Endodermal cell (in vitro differentiated cells): ENCODE measurements at regions not wholly inside any gene's neighbourhood (a gene's known extent, or its start where the extent isn't known, plus 50 kb on each side); places are given as distances from the start of the nearest gene placed in this dataset.

ENCODE experiments used
- DNase-seq: peaks from one replicate; pipeline ENCODE4 v3.0.0-alpha.2; 2017
- H3K27ac ChIP-seq: 2 replicates; pipeline ENCODE4 v1.5.1; 2013; ENCODE audit warnings: mild to moderate bottlenecking, low read depth, low read length, moderate library complexity
- H3K27me3 ChIP-seq: 2 replicates; pipeline ENCODE4 v1.6.1; 2013; ENCODE audit warnings: mild to moderate bottlenecking, low read length, moderate library complexity; ENCODE audit not compliant: insufficient read depth, control insufficient read depth, poor library complexity, severe bottlenecking
- H3K36me3 ChIP-seq: 2 replicates; pipeline ENCODE4 v1.7.0; 2013; ENCODE audit warnings: mild to moderate bottlenecking, low read length, moderate library complexity; ENCODE audit not compliant: control insufficient read depth, insufficient read depth
- H3K4me1 ChIP-seq: one replicate; pipeline ENCODE4 v1.7.0; 2013; ENCODE audit warnings: low read length; ENCODE audit not compliant: control insufficient read depth, insufficient read depth
- H3K4me3 ChIP-seq: 2 replicates; pipeline ENCODE4 v1.5.1; 2013; ENCODE audit warnings: mild to moderate bottlenecking, low read length, moderate library complexity
- H3K9ac ChIP-seq: 2 replicates; pipeline ENCODE4 v1.6.1; 2013; ENCODE audit warnings: mild to moderate bottlenecking, low read length, moderate library complexity; ENCODE audit not compliant: poor library complexity, severe bottlenecking; ENCODE audit errors: extremely low read depth
- H3K9me3 ChIP-seq: 2 replicates; pipeline ENCODE4 v1.6.1; 2013; ENCODE audit warnings: mild to moderate bottlenecking, low read length, moderate library complexity; ENCODE audit not compliant: control insufficient read depth
- H3K27ac Mint-ChIP-seq: 2 replicates; pipeline ENCODE4 v1.8.0; 2020; ENCODE audit warnings: mixed read lengths
- H3K27me3 Mint-ChIP-seq: 2 replicates; pipeline ENCODE4 v1.8.0; 2021; ENCODE audit warnings: mild to moderate bottlenecking, mixed read lengths; ENCODE audit not compliant: insufficient read depth
- H3K36me3 Mint-ChIP-seq: 2 replicates; pipeline ENCODE4 v1.8.0; 2020; ENCODE audit warnings: low read depth, mixed read lengths
- H3K4me1 Mint-ChIP-seq: 2 replicates; pipeline ENCODE4 v1.8.0; 2020; ENCODE audit warnings: mixed read lengths
- H3K4me3 Mint-ChIP-seq: 2 replicates; pipeline ENCODE4 v1.8.0; 2020; ENCODE audit warnings: mild to moderate bottlenecking, moderate library complexity, mixed read lengths
- H3K9me3 Mint-ChIP-seq: 2 replicates; pipeline ENCODE4 v1.8.0; 2020; ENCODE audit warnings: mild to moderate bottlenecking, mixed read lengths
- CTCF ChIP-seq: fragments of 200-600 bp; sonication (generic); conservative IDR thresholded peaks from 2 replicates; pipeline ENCODE4 v1.5.0; 2021; ENCODE audit warnings: antibody characterized with exemption, mild to moderate bottlenecking
- WGBS, 2 experiments: methylation state at CpG; one replicate each; pipeline versions ENCODE4 v1.1.5 to v1.1.7; 2013; ENCODE audit warnings: missing lambda C conversion rate in 2 of 2, mixed read lengths in 1 of 2; ENCODE audit not compliant: insufficient coverage in 1 of 2, insufficient read length in 1 of 2; 5-methylcytosine and 5-hydroxymethylcytosine counted together

- Histone ChIP-seq H3K27me3 (no peaks in the 10 kb centered on the region), H3K9me3 (peaks cover 10% of the 10 kb centered on the region), H3K4me1 (peaks cover 9% of the 10 kb centered on the region), H3K36me3 (no peaks in the 10 kb centered on the region), H3K4me3 (no peak overlapping the region), H3K9ac (no peak overlapping the region), H3K27ac (no peak overlapping the region)
- no peak for DNase-seq
- H3K27ac Mint-ChIP-seq, result no peak overlapping the region
- H3K9me3 Mint-ChIP-seq, result peaks cover 22% of the 10 kb centered on the region
- H3K4me1 Mint-ChIP-seq, result peaks cover 20% of the 10 kb centered on the region
- 73 to 82% methylated on average over 3 of the region's 3 CpGs for WGBS, 2 experiments
- H3K4me3 Mint-ChIP-seq, result no peak overlapping the region
- H3K36me3 Mint-ChIP-seq, result no peaks in the 10 kb centered on the region
- peak; percentile 21 for TF ChIP-seq CTCF
- peaks cover 11% of the 10 kb centered on the region for H3K27me3 Mint-ChIP-seq
These were observed 62.3 kb upstream of the RFLNA start for GRCh38 chr12:124232654-124232987.

GRCh38 chr12:124233041-124233796 lies 61.7 kb upstream of the RFLNA start:
- Histone ChIP-seq H3K36me3 (no peaks in the 10 kb centered on the region), H3K27me3 (no peaks in the 10 kb centered on the region), H3K9me3 (peaks cover 10% of the 10 kb centered on the region), H3K4me1 (peaks cover 9% of the 10 kb centered on the region), H3K9ac (no peak overlapping the region), H3K27ac (no peak overlapping the region), H3K4me3 (peak overlapping the region; percentile 8)
- Mint-ChIP-seq H3K27me3 (peaks cover 9% of the 10 kb centered on the region), H3K4me1 (peaks cover 20% of the 10 kb centered on the region), H3K27ac (no peak overlapping the region), H3K4me3 (no peak overlapping the region), H3K9me3 (peaks cover 22% of the 10 kb centered on the region), H3K36me3 (no peaks in the 10 kb centered on the region)
- TF ChIP-seq CTCF, result no peak
- WGBS, 2 experiments, result 87 to 94% methylated on average over 3 to 5 of the region's 5 CpGs
- DNase-seq, result no peak

- Mint-ChIP-seq H3K4me1 (peaks cover 28% of the 10 kb centered on the region), H3K9me3 (peaks cover 22% of the 10 kb centered on the region), H3K36me3 (no peaks in the 10 kb centered on the region), H3K27me3 (peaks cover 5% of the 10 kb centered on the region), H3K4me3 (no peak overlapping the region), H3K27ac (no peak overlapping the region)
- 92 to 96% methylated on average over 8 of the region's 8 CpGs for WGBS, 2 experiments
- H3K27ac ChIP-seq, result no peak overlapping the region
- H3K27me3 ChIP-seq, result no peaks in the 10 kb centered on the region
- no peak overlapping the region for H3K4me3 ChIP-seq
- no peak for TF ChIP-seq CTCF
- no peak for DNase-seq
- H3K4me1 ChIP-seq, result peaks cover 10% of the 10 kb centered on the region
- peaks cover 10% of the 10 kb centered on the region for H3K9me3 ChIP-seq
- no peaks in the 10 kb centered on the region for H3K36me3 ChIP-seq
- H3K9ac ChIP-seq, result no peak overlapping the region
These were observed 60.9 kb upstream of the RFLNA start for GRCh38 chr12:124233846-124234640.
